Stimulated activated naive CD4-positive, alpha-beta T cell (primary cell): ENCODE measurements at regions not wholly inside any gene's neighbourhood (a gene's known extent, or its start where the extent isn't known, plus 50 kb on each side); places are given as distances from the start of the nearest gene placed in this dataset.
"Not testable (repeated sequence)": the region's sequence is repeated elsewhere in the genome, so short reads cannot be mapped to it uniquely, and the experiment has no call there.

Experiments
- DNase-seq, 6 experiments: peaks; one replicate each; lab custom pipeline; 2025; lab: John Stamatoyannopoulos, UW

- DNase-seq: no peak
Measured at GRCh38 chr1:79777481-79778219, 771.1 kb upstream of the ADGRL4 start.

- DNase-seq: no peak
Measured at GRCh38 chr1:79775402-79775801, 768.9 kb upstream of the ADGRL4 start.

- no peak for DNase-seq
Measured at GRCh38 chr1:79773385-79773784, 766.9 kb upstream of the ADGRL4 start.

GRCh38 chr1:79762461-79762860 is 755.9 kb upstream of the ADGRL4 start:
- DNase-seq: no peak

GRCh38 chr1:79760531-79760930 is 754.0 kb upstream of the ADGRL4 start:
- DNase-seq: no peak

- DNase-seq: no peak
Measured at GRCh38 chr1:79749607-79750006, 743.1 kb upstream of the ADGRL4 start.

- no peak for DNase-seq
Measured at GRCh38 chr1:79745929-79746328, 739.4 kb upstream of the ADGRL4 start.

GRCh38 chr1:79744746-79745145 is 738.2 kb upstream of the ADGRL4 start:
- DNase-seq: no peak

GRCh38 chr1:79741720-79742421 is 735.3 kb upstream of the ADGRL4 start:
- DNase-seq: no peak

GRCh38 chr1:79738101-79738500 is 731.6 kb upstream of the ADGRL4 start:
- DNase-seq: no peak

- no peak for DNase-seq
Measured at GRCh38 chr1:79737193-79737592, 730.7 kb upstream of the ADGRL4 start.

- DNase-seq: no peak
Measured at GRCh38 chr1:79732950-79733349, 726.4 kb upstream of the ADGRL4 start.

- DNase-seq: no peak
Measured at GRCh38 chr1:79726911-79727310, 720.4 kb upstream of the ADGRL4 start.

- DNase-seq: no peak
Measured at GRCh38 chr1:79726321-79726720, 719.8 kb upstream of the ADGRL4 start.

GRCh38 chr1:79716447-79716846 is 709.9 kb upstream of the ADGRL4 start:
- no peak for DNase-seq

GRCh38 chr1:79714664-79715063 is 708.1 kb upstream of the ADGRL4 start:
- DNase-seq: no peak

- DNase-seq: no peak
Measured at GRCh38 chr1:79711001-79711431, 704.5 kb upstream of the ADGRL4 start.

- DNase-seq: no peak
Measured at GRCh38 chr1:79708646-79709265, 702.2 kb upstream of the ADGRL4 start.

- no peak for DNase-seq
Measured at GRCh38 chr1:79705218-79705617, 698.7 kb upstream of the ADGRL4 start.

GRCh38 chr1:79704067-79704466 is 697.5 kb upstream of the ADGRL4 start:
- no peak for DNase-seq

- not testable (repeated sequence) for DNase-seq
Measured at GRCh38 chr1:79702336-79702999, 695.9 kb upstream of the ADGRL4 start.

GRCh38 chr1:79695138-79695537 is 688.6 kb upstream of the ADGRL4 start:
- DNase-seq: no peak

- no peak for DNase-seq
Measured at GRCh38 chr1:79694241-79694640, 687.7 kb upstream of the ADGRL4 start.
